Suprapubic skin (tissue), 4 donors: ENCODE measurements at regions not wholly inside any gene's neighbourhood (a gene's known extent, or its start where the extent isn't known, plus 50 kb on each side); places are given as distances from the start of the nearest gene placed in this dataset.

Source experiments
- DNase-seq, 2 donors: peaks; one replicate each; pipeline ENCODE4 v3.0.0-alpha.2; 2019; ENCODE audit warnings: low spot score in 2 of 2
- H3K27ac ChIP-seq: fragments of 200-600 bp; sonication (generic); one replicate; pipeline ENCODE4 v1.5.1; 2019
- H3K27me3 ChIP-seq: fragments of 200-600 bp; sonication (generic); one replicate; pipeline ENCODE4 v1.5.1; 2019
- H3K36me3 ChIP-seq: fragments of 200-600 bp; sonication (generic); one replicate; pipeline ENCODE4 v1.5.1; 2019
- H3K4me1 ChIP-seq: fragments of 200-600 bp; sonication (generic); one replicate; pipeline ENCODE4 v1.5.1; 2019
- H3K4me3 ChIP-seq: fragments of 200-600 bp; sonication (generic); one replicate; pipeline ENCODE4 v1.5.1; 2019; ENCODE audit warnings: mild to moderate bottlenecking
- H3K9me3 ChIP-seq: fragments of 200-600 bp; sonication (generic); one replicate; pipeline ENCODE4 v1.5.1; 2019
- EP300 ChIP-seq: sonication (generic); formaldehyde crosslinking; IDR thresholded peaks from one replicate; pipeline ENCODE4 v1.6.1; 2017; ENCODE audit warnings: antibody characterized with exemption
- POLR2A ChIP-seq, 2 donors: fragments of 450-650 bp; IDR thresholded peaks; one replicate each; pipeline ENCODE4 v1.6.1; 2017; ENCODE audit warnings: antibody characterized with exemption in 2 of 2, mild to moderate bottlenecking in 2 of 2, moderate library complexity in 2 of 2
- POLR2AphosphoS5 ChIP-seq, 3 donors: sonication (generic); formaldehyde crosslinking; IDR thresholded peaks; one replicate each; pipeline ENCODE4 v1.6.1; 2017; ENCODE audit warnings: antibody characterized with exemption in 3 of 3
- WGBS: methylation state at CpG from one replicate; pipeline ENCODE4 v1.1.5; 2018; 5-methylcytosine and 5-hydroxymethylcytosine counted together
- TF ChIP-seq, protein P1 (sequence below), 2 donors: fragments of 200-600 bp in 1 of 2; fragments of 450-650 bp in 1 of 2; sonication (generic) in 1 of 2; IDR thresholded peaks; one replicate each; pipeline ENCODE4 v1.5.1; 2016 to 2019; ENCODE audit warnings: antibody characterized with exemption in 2 of 2, mild to moderate bottlenecking in 1 of 2, moderate library complexity in 1 of 2

DNA sequence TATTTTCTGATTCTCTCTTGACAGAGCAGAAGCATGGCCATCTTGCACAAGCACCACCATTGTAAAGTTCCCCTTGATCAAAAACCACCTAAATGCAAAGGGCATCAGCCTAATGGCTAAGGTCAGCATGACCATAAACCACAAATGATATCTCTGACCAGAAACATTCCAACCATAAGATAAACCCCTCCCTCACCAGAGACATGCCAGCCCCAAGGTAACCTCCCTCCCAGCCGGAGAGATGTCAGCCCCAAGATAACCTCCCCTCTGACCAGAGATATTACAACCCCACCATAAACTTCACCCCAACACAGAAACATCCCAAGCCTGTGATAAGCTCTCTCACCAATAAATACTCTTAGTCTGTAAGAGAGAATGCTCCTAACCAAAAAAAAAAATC, 72.1 kb upstream of the CDK1 start:
- H3K36me3 ChIP-seq = no peaks in the 10 kb centered on the region
- H3K27me3 ChIP-seq = no peaks in the 10 kb centered on the region
- TF ChIP-seq POLR2AphosphoS5 (IDR thresholded peaks at IDR 0.05) (no peak), POLR2A (IDR thresholded peaks at IDR 0.05) (no peak), EP300 (no peak)
- TF ChIP-seq, protein P1, sequence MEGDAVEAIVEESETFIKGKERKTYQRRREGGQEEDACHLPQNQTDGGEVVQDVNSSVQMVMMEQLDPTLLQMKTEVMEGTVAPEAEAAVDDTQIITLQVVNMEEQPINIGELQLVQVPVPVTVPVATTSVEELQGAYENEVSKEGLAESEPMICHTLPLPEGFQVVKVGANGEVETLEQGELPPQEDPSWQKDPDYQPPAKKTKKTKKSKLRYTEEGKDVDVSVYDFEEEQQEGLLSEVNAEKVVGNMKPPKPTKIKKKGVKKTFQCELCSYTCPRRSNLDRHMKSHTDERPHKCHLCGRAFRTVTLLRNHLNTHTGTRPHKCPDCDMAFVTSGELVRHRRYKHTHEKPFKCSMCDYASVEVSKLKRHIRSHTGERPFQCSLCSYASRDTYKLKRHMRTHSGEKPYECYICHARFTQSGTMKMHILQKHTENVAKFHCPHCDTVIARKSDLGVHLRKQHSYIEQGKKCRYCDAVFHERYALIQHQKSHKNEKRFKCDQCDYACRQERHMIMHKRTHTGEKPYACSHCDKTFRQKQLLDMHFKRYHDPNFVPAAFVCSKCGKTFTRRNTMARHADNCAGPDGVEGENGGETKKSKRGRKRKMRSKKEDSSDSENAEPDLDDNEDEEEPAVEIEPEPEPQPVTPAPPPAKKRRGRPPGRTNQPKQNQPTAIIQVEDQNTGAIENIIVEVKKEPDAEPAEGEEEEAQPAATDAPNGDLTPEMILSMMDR (IDR thresholded peaks at IDR 0.05) = no peak
- no peaks in the 10 kb centered on the region for H3K4me1 ChIP-seq
- WGBS = 76% methylated on average over 1 of the region's 1 CpG
- H3K4me3 ChIP-seq = no peak overlapping the region
- no peaks in the 10 kb centered on the region for H3K9me3 ChIP-seq
- no peak for DNase-seq
- H3K27ac ChIP-seq = no peak overlapping the region

- no peak for TF ChIP-seq POLR2AphosphoS5 (IDR thresholded peaks at IDR 0.05)
- no peaks in the 10 kb centered on the region for H3K36me3 ChIP-seq
- no peaks in the 10 kb centered on the region for H3K4me1 ChIP-seq
- WGBS = 77% methylated on average over 1 of the region's 1 CpG
- DNase-seq = no peak
- H3K9me3 ChIP-seq = no peaks in the 10 kb centered on the region
- no peaks in the 10 kb centered on the region for H3K27me3 ChIP-seq
- no peak overlapping the region for H3K4me3 ChIP-seq
- H3K27ac ChIP-seq = no peak overlapping the region
These were observed 72.9 kb upstream of the CDK1 start for GRCh38 chr10:60705376-60705775.

DNA sequence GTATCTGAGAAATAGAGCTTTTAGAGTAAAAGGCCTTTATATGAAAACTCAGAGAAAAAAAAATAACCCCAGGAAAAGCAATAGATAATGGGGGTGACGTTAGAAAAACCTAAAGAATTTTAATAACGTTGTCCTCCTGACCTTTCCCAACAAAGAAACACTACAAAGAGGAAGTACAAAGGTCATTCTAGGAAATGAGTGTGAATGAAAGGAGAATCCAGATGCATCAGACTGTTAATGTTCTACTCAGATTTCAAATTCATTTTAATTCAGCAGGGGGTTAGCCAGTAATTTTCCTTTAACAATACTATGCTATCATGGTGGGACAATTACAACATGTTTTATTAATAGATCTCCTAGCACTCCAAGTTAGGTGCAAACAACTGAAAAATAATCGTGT, 73.8 kb upstream of the CDK1 start:
- 55% methylated on average over 3 of the region's 3 CpGs for WGBS
- no peaks in the 10 kb centered on the region for H3K9me3 ChIP-seq

DNA sequence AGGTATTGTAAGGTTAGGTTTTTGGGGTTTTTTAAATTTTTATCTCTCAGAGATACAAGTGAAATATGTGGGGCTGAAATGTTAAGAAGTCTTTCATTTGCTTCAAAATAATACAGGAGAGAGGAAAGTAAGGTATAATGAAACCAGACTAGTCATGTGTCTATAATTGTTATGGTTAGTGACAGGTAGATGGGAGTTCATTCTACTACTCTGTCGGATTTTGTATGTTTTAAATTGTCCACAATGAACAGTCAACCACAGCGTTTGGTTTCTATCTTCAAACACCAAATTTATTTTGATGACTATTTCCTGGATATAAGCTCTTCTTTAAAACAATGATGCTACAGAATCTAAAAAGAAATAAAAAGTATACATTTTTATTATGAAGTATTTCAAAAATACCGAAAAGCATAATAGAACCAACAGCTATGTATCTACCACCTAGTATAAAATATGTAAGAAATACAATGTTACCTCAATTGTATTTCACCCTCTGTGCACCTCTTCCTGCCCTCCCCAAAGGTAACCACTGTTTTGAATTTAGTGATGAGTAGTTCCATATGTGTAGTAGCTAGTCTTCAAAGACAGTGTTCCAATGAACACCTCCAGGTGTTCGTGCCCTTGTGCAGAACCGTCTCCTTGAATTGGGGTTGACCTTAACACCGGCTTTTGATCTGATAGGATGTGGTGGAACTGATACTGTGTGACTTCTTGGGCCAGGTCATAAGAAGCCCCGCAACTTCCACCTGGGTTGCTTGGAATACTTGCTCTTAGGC, 74.8 kb upstream of the CDK1 start:
- WGBS = 80% methylated on average over 7 of the region's 7 CpGs
- TF ChIP-seq POLR2A (IDR thresholded peaks at IDR 0.05) (no peak), EP300 (no peak), POLR2AphosphoS5 (IDR thresholded peaks at IDR 0.05) (no peak)
- TF ChIP-seq, protein P1 (IDR thresholded peaks at IDR 0.05) = no peak
- no peaks in the 10 kb centered on the region for H3K4me1 ChIP-seq

More for the DNA sequence above, 73.8 kb upstream of the CDK1 start:
- Histone ChIP-seq H3K27me3 (no peaks in the 10 kb centered on the region), H3K4me3 (no peak overlapping the region), H3K4me1 (no peaks in the 10 kb centered on the region), H3K36me3 (no peaks in the 10 kb centered on the region), H3K27ac (no peak overlapping the region)
- DNase-seq = no peak
- TF ChIP-seq EP300 (no peak), POLR2A (IDR thresholded peaks at IDR 0.05) (no peak), POLR2AphosphoS5 (IDR thresholded peaks at IDR 0.05) (no peak)

GRCh38 chr10:60687679-60688078, 90.6 kb upstream of the CDK1 start:
- no peak for TF ChIP-seq POLR2AphosphoS5 (IDR thresholded peaks at IDR 0.05)
- TF ChIP-seq, protein P1 (IDR thresholded peaks at IDR 0.05) = no peak
- TF ChIP-seq POLR2A (IDR thresholded peaks at IDR 0.05) = no peak
- TF ChIP-seq EP300 = no peak
- no peaks in the 10 kb centered on the region for H3K36me3 ChIP-seq
- H3K27me3 ChIP-seq = no peaks in the 10 kb centered on the region
- no peak overlapping the region for H3K4me3 ChIP-seq
- no peak overlapping the region for H3K27ac ChIP-seq
- DNase-seq = no peak
- H3K9me3 ChIP-seq = no peaks in the 10 kb centered on the region
- peaks cover 6% of the 10 kb centered on the region for H3K4me1 ChIP-seq

More for the DNA sequence above, 74.8 kb upstream of the CDK1 start:
- H3K27me3 ChIP-seq = no peaks in the 10 kb centered on the region
- no peaks in the 10 kb centered on the region for H3K9me3 ChIP-seq
- H3K36me3 ChIP-seq = no peaks in the 10 kb centered on the region
- no peak overlapping the region for H3K4me3 ChIP-seq
- H3K27ac ChIP-seq = no peak overlapping the region
- no peak for DNase-seq

DNA sequence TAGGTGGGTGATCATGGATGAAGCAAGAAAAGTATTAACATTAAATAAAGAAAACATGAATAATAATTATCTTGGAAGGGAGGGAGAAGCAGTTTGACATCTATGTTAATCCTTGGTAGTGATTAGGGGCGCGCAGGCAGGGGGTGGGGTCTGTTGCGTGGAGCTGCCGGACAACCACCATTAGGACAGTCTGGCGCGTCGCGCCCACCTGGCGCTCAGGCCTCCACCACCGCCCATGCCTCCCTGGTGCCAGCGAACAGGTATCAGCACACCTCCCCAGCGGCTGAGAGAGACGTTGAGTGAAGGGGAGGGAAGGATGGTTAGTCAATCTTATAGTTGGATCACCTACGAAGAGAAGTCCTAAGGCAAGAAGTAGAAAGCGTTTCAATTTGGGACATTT, 94.2 kb upstream of the CDK1 start:
- DNase-seq = no peak

More for the DNA sequence above, 94.2 kb upstream of the CDK1 start:
- Histone ChIP-seq H3K4me1 (peaks cover 6% of the 10 kb centered on the region), H3K27me3 (no peaks in the 10 kb centered on the region), H3K27ac (no peak overlapping the region), H3K36me3 (no peaks in the 10 kb centered on the region), H3K9me3 (no peaks in the 10 kb centered on the region), H3K4me3 (no peak overlapping the region)
- 88% methylated on average over 15 of the region's 15 CpGs for WGBS
- TF ChIP-seq, protein P1 (IDR thresholded peaks at IDR 0.05) = no peak
- TF ChIP-seq POLR2A (IDR thresholded peaks at IDR 0.05) = no peak
